Upper lobe of left lung (tissue), 4 donors: ENCODE measurements at regions not wholly inside any gene's neighbourhood (a gene's known extent, or its start where the extent isn't known, plus 50 kb on each side); places are given as distances from the start of the nearest gene placed in this dataset.

Experiments used
- POLR2A ChIP-seq, 4 donors: fragments of 450-650 bp; IDR thresholded peaks; one replicate each; pipeline ENCODE4 v1.5.1; 2016 to 2017; ENCODE audit warnings: antibody characterized with exemption in 4 of 4, mild to moderate bottlenecking in 2 of 4
- TF ChIP-seq, protein P1 (sequence below), 6 experiments: fragments of 450-650 bp in 4 of 6; fragments of 200-600 bp in 2 of 6; sonication (generic) in 2 of 6; IDR thresholded peaks; one replicate each; pipeline ENCODE4 v1.5.1; 2016 to 2019; ENCODE audit warnings: antibody characterized with exemption in 6 of 6

DNA sequence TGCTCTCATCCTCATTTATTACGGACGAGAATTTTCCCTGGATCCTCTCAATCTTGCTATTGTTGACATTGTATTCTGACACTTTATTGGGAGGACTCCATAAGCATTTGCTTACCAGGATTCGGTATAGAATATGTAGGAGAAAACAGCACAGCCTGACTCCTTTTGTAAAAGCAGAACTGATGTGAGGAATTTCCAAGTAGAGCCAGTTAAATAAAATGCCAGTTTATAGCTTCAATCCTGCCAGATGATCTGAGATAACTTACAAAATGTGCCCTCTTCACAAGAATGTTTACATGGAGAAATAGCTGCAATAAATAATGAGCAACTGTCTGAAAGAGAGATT is 332.9 kb upstream of the PRICKLE1 start:
- TF ChIP-seq POLR2A (IDR thresholded peaks at IDR 0.05) = no peak
- TF ChIP-seq, protein P1, sequence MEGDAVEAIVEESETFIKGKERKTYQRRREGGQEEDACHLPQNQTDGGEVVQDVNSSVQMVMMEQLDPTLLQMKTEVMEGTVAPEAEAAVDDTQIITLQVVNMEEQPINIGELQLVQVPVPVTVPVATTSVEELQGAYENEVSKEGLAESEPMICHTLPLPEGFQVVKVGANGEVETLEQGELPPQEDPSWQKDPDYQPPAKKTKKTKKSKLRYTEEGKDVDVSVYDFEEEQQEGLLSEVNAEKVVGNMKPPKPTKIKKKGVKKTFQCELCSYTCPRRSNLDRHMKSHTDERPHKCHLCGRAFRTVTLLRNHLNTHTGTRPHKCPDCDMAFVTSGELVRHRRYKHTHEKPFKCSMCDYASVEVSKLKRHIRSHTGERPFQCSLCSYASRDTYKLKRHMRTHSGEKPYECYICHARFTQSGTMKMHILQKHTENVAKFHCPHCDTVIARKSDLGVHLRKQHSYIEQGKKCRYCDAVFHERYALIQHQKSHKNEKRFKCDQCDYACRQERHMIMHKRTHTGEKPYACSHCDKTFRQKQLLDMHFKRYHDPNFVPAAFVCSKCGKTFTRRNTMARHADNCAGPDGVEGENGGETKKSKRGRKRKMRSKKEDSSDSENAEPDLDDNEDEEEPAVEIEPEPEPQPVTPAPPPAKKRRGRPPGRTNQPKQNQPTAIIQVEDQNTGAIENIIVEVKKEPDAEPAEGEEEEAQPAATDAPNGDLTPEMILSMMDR (IDR thresholded peaks at IDR 0.05) = no peak
